ENCODE measurements at regions not wholly inside any gene's neighbourhood (a gene's known extent, or its start where the extent isn't known, plus 50 kb on each side); places are given as distances from the start of the nearest gene placed in this dataset.

DNA sequence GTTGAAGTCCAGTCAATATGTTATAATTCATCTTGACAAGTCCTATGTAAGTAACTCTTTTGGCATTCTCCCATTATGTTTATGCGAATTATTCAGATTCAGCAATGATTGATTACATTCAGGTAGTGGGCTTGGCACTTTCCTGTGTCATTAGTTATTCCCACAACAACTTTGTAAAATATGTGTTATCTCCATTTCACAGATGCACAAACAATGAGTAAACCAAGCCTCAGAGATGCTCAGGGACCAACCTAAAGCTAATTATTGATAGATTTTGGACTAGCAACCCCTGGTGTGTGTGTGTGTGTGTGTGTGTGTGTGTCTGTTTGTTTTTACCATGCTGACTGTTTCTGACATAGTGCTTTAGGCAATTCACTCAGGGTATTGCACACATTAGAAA lies 371.1 kb upstream of the C1orf87 start:
- TF ChIP-seq OSR1 (CRISPR knock-in tag; IDR thresholded peaks at IDR 0.05) (no peak), CSDC2 (CRISPR knock-in tag; IDR thresholded peaks at IDR 0.05) (no peak), RARB (CRISPR knock-in tag; IDR thresholded peaks at IDR 0.05) (no peak), CREB5 (CRISPR knock-in tag; IDR thresholded peaks at IDR 0.05; ENCODE audit: low read depth) (no peak), ZNF8 (CRISPR knock-in tag; IDR thresholded peaks at IDR 0.05) (no peak), ARNTL (CRISPR knock-in tag; IDR thresholded peaks at IDR 0.05; ENCODE audit: borderline replicate concordance, low read depth) (no peak), TSHZ2 (CRISPR knock-in tag; IDR thresholded peaks at IDR 0.05) (no peak), BACH2 (CRISPR knock-in tag; IDR thresholded peaks at IDR 0.05; ENCODE audit: borderline replicate concordance) (no peak), ZFP3 (CRISPR knock-in tag; IDR thresholded peaks at IDR 0.05) (no peak), TCF4 (CRISPR knock-in tag; IDR thresholded peaks at IDR 0.05; ENCODE audit: borderline replicate concordance) (no peak), TOX (CRISPR knock-in tag; IDR thresholded peaks at IDR 0.05; ENCODE audit: borderline replicate concordance) (no peak), ZNF565 (CRISPR knock-in tag; conservative IDR thresholded peaks at IDR 0.05; ENCODE audit: low read depth) (no peak), ZFP30 (CRISPR knock-in tag; IDR thresholded peaks at IDR 0.05) (no peak), ISL1 (CRISPR knock-in tag; IDR thresholded peaks at IDR 0.05) (no peak), ZNF70 (CRISPR knock-in tag; IDR thresholded peaks at IDR 0.05) (no peak)
- TF ChIP-seq, protein P1, sequence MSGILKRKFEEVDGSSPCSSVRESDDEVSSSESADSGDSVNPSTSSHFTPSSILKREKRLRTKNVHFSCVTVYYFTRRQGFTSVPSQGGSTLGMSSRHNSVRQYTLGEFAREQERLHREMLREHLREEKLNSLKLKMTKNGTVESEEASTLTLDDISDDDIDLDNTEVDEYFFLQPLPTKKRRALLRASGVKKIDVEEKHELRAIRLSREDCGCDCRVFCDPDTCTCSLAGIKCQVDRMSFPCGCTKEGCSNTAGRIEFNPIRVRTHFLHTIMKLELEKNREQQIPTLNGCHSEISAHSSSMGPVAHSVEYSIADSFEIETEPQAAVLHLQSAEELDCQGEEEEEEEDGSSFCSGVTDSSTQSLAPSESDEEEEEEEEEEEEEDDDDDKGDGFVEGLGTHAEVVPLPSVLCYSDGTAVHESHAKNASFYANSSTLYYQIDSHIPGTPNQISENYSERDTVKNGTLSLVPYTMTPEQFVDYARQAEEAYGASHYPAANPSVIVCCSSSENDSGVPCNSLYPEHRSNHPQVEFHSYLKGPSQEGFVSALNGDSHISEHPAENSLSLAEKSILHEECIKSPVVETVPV (CRISPR knock-in tag; IDR thresholded peaks at IDR 0.05), result no peak

DNA sequence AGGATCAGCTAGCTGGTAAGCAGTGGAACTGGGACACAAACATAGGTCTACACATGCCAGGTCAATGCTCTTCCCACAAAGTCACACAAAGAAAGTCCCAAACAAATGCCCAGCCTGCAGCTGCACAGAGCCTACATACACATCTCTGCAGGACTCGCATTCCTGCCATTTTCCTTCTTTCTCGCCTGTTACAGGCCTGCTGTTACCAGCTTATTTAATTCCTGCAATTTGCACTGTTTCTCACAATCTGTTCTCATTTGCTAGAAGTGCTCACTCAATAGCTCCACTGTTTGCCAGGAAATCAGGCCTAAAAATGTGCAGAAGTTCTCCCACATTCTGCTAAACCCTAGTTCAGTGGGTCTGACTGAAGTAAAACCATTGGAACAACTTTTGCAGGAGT lies 362.6 kb upstream of the C1orf87 start:
- no peak for ATAC-seq
- TF ChIP-seq, protein P1 (CRISPR knock-in tag; IDR thresholded peaks at IDR 0.05), result no peak
- TF ChIP-seq BACH2 (CRISPR knock-in tag; IDR thresholded peaks at IDR 0.05; ENCODE audit: borderline replicate concordance) (no peak), ZFP30 (CRISPR knock-in tag; IDR thresholded peaks at IDR 0.05) (no peak), ZC3H10 (CRISPR knock-in tag; IDR thresholded peaks at IDR 0.05) (no peak), OSR1 (CRISPR knock-in tag; IDR thresholded peaks at IDR 0.05) (no peak), GLIS3 (CRISPR knock-in tag; IDR thresholded peaks at IDR 0.05) (no peak), ZNF8 (CRISPR knock-in tag; IDR thresholded peaks at IDR 0.05) (no peak), ESRRG (CRISPR knock-in tag; IDR thresholded peaks at IDR 0.05) (no peak)

More for the DNA sequence above, 371.1 kb upstream of the C1orf87 start:
- ATAC-seq, result no peak

- ATAC-seq, result no peak
- no peak for TF ChIP-seq OSR1 (CRISPR knock-in tag; IDR thresholded peaks at IDR 0.05)
- TF ChIP-seq, protein P1 (CRISPR knock-in tag; IDR thresholded peaks at IDR 0.05), result no peak
- TF ChIP-seq RARB (CRISPR knock-in tag; IDR thresholded peaks at IDR 0.05), result no peak
- TF ChIP-seq PPARA (CRISPR knock-in tag; IDR thresholded peaks at IDR 0.05; ENCODE audit: borderline replicate concordance), result no peak
- no peak for TF ChIP-seq BACH2 (CRISPR knock-in tag; IDR thresholded peaks at IDR 0.05; ENCODE audit: borderline replicate concordance)
- TF ChIP-seq ZNF8 (CRISPR knock-in tag; IDR thresholded peaks at IDR 0.05), result no peak
- no peak for TF ChIP-seq ZFP3 (CRISPR knock-in tag; IDR thresholded peaks at IDR 0.05)
- no peak for TF ChIP-seq SNAI2 (CRISPR knock-in tag; IDR thresholded peaks at IDR 0.05)
- no peak for TF ChIP-seq GLIS3 (CRISPR knock-in tag; IDR thresholded peaks at IDR 0.05)
- TF ChIP-seq CSDC2 (CRISPR knock-in tag; IDR thresholded peaks at IDR 0.05), result no peak
- TF ChIP-seq ARNTL (CRISPR knock-in tag; IDR thresholded peaks at IDR 0.05; ENCODE audit: borderline replicate concordance, low read depth), result no peak
- TF ChIP-seq ISL1 (CRISPR knock-in tag; IDR thresholded peaks at IDR 0.05), result no peak
Observed at GRCh38 chr1:60431593-60431992, 358.0 kb upstream of the C1orf87 start.
